Spleen (tissue), 11 donors: ENCODE measurements at regions not wholly inside any gene's neighbourhood (a gene's known extent, or its start where the extent isn't known, plus 50 kb on each side); places are given as distances from the start of the nearest gene placed in this dataset.
"Not testable (repeated sequence)": the region's sequence is repeated elsewhere in the genome, so short reads cannot be mapped to it uniquely, and the experiment has no call there.

Source experiments
- DNase-seq: peaks from one replicate; pipeline ENCODE4 v3.0.0-alpha.2; 2020
- H3K27ac ChIP-seq, 8 donors: fragments of 200-600 bp; sonication (generic) in 7 of 8; 1 replicate in 4 of 8; 2 replicates in 4 of 8; pipeline versions ENCODE4 v1.5.0 to v1.8.0; 2016 to 2021; ENCODE audit warnings: inconsistent platforms in 4 of 8, mild to moderate bottlenecking in 4 of 8, moderate library complexity in 1 of 8
- H3K27me3 ChIP-seq, 7 donors: fragments of 200-600 bp; sonication (generic) in 6 of 7; replicated peaks in 1 of 7; 1 replicate in 4 of 7; 2 replicates in 3 of 7; pipeline versions ENCODE4 v1.5.0 to v1.8.0; 2016 to 2021; ENCODE audit warnings: inconsistent platforms in 3 of 7, mild to moderate bottlenecking in 1 of 7
- H3K36me3 ChIP-seq, 6 donors: fragments of 200-600 bp; sonication (generic) in 5 of 6; 1 replicate in 4 of 6; 2 replicates in 2 of 6; pipeline versions ENCODE4 v1.5.0 to v1.8.0; 2016 to 2021; ENCODE audit warnings: inconsistent platforms in 2 of 6
- H3K4me1 ChIP-seq, 6 donors: fragments of 200-600 bp; sonication (generic) in 5 of 6; 1 replicate in 3 of 6; 2 replicates in 3 of 6; pipeline versions ENCODE4 v1.5.0 to v1.8.0; 2016 to 2021; ENCODE audit warnings: inconsistent platforms in 3 of 6
- H3K4me3 ChIP-seq, 8 donors: fragments of 200-600 bp; sonication (generic) in 7 of 8; 1 replicate in 4 of 8; 2 replicates in 4 of 8; pipeline versions ENCODE4 v1.5.0 to v1.8.0; 2016 to 2021; ENCODE audit warnings: inconsistent platforms in 4 of 8, mild to moderate bottlenecking in 4 of 8, moderate library complexity in 2 of 8
- H3K9me3 ChIP-seq, 8 donors: fragments of 200-600 bp; sonication (generic) in 7 of 8; 1 replicate in 4 of 8; 2 replicates in 4 of 8; pipeline versions ENCODE4 v1.5.0 to v1.8.0; 2016 to 2021; ENCODE audit warnings: inconsistent platforms in 4 of 8
- POLR2A ChIP-seq, 3 donors: fragments of 450-650 bp; IDR thresholded peaks; one replicate each; pipeline ENCODE4 v1.5.1; 2017; ENCODE audit warnings: antibody characterized with exemption in 3 of 3, mild to moderate bottlenecking in 1 of 3
- POLR2AphosphoS5 ChIP-seq, 3 donors: sonication (generic); formaldehyde crosslinking; IDR thresholded peaks; one replicate each; pipeline ENCODE4 v1.5.1; 2017; ENCODE audit warnings: antibody characterized with exemption in 3 of 3
- WGBS, 5 donors: extraction: QIAGEN DNeasy Blood & Tissue Kit in 3 of 5; methylation state at CpG; one replicate each; pipeline versions ENCODE4 v1.1.5 to v1.1.7; 2013 to 2018; 5-methylcytosine and 5-hydroxymethylcytosine counted together
- intact Hi-C: fragments of 100-400 bp; cut with DNase I; formaldehyde crosslinking; loops from one replicate; pipeline ENCODE4 v1.15.0; 2023; ENCODE audit warnings: low total_unique reads
- TF ChIP-seq, protein P1 (sequence below), 11 experiments: fragments of 200-600 bp in 7 of 11; fragments of 450-650 bp in 4 of 11; sonication (generic) in 4 of 11; IDR thresholded peaks in 8 of 11; conservative IDR thresholded peaks in 3 of 11; 1 replicate in 7 of 11; 2 replicates in 4 of 11; pipeline versions ENCODE4 v1.4.0 to v1.8.0; 2016 to 2021; ENCODE audit warnings: antibody characterized with exemption in 11 of 11, inconsistent platforms in 4 of 11, mild to moderate bottlenecking in 1 of 11
- donor health status: healthy with polysubstance abuse.
- donor health status: DM: no; HTN: no; CAD: no; lungs with moderate emphysema.
- donor health status: DM: no; HTN: no; CAD: no.
- donor health status: Bipolar disorder and iron deficiency.
- donor health status: healthy.
- donor health status: DM: no; HTN: no; CAD: no.
- donor health status: DM: yes; HTN: yes; CAD: no.

DNA sequence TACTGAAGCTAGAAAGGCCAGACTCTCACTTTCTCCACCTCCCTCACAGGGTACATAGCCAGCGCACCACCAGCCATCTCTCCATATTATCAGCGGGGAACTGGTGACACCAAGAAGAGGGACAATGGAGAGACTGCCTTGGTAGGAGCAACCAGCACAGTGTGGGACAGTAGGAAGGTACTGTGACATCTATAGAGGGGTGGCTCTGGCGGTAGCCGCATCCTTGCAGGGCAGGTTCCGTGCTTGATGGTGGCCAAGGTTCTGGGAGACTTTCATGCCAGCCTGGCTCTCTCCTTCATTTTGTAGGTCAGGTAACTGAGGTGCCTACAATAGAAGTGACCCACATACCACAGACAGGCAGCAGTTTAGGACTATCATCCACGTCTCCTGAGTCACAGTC lies 65.5 kb upstream of the SMIM23 start:
- Histone ChIP-seq H3K4me3 (no peak overlapping the region), H3K9me3 (no peaks in the 10 kb centered on the region), H3K4me1 (peaks cover 0 to 9% (median 7%) of the 10 kb centered on the region in 6 donors), H3K27me3 (peaks cover 0 to 21% (median 0%) of the 10 kb centered on the region in 7 donors), H3K36me3 (no peaks in the 10 kb centered on the region), H3K27ac (no peak overlapping the region)
- intact Hi-C loops = no loop called here
- no peak for DNase-seq
- WGBS, 5 donors = 74 to 90% (median 79%) methylated on average over 6 of the region's 6 CpGs
- TF ChIP-seq, protein P1, sequence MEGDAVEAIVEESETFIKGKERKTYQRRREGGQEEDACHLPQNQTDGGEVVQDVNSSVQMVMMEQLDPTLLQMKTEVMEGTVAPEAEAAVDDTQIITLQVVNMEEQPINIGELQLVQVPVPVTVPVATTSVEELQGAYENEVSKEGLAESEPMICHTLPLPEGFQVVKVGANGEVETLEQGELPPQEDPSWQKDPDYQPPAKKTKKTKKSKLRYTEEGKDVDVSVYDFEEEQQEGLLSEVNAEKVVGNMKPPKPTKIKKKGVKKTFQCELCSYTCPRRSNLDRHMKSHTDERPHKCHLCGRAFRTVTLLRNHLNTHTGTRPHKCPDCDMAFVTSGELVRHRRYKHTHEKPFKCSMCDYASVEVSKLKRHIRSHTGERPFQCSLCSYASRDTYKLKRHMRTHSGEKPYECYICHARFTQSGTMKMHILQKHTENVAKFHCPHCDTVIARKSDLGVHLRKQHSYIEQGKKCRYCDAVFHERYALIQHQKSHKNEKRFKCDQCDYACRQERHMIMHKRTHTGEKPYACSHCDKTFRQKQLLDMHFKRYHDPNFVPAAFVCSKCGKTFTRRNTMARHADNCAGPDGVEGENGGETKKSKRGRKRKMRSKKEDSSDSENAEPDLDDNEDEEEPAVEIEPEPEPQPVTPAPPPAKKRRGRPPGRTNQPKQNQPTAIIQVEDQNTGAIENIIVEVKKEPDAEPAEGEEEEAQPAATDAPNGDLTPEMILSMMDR (IDR thresholded peaks at IDR 0.05 in 8 of 11, conservative IDR thresholded peaks at IDR 0.05 in 3 of 11) = no peak
- TF ChIP-seq POLR2A (IDR thresholded peaks at IDR 0.05) (no peak), POLR2AphosphoS5 (IDR thresholded peaks at IDR 0.05) (no peak)

DNA sequence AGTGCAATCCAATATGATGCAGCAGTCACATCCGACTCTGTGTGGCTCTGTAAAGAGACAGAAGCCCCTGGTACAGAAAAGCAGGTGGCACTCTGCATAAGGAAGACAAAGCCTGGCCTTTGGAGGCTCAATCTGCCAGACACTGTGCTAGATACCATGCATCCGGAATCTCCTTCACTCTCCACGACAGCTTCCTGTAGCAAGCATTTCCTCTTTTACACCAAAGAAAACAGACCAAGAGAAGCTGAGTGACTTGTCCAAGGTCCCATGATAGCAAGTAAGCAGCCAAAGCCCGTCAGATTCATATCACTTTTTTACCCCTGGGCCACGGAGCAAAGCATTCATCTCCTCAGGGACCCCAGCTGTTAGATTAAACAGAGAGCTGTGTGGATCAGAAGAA lies 64.2 kb upstream of the SMIM23 start:
- intact Hi-C loops = no loop called here
- Histone ChIP-seq H3K36me3 (no peaks in the 10 kb centered on the region), H3K4me3 (no peak overlapping the region), H3K9me3 (peaks cover 0 to 11% (median 7%) of the 10 kb centered on the region in 8 donors), H3K4me1 (peaks cover 0 to 9% (median 7%) of the 10 kb centered on the region in 6 donors), H3K27ac (no peak overlapping the region), H3K27me3 (peaks cover 0 to 21% (median 0%) of the 10 kb centered on the region in 7 donors)
- DNase-seq = no peak
- TF ChIP-seq, protein P1 (IDR thresholded peaks at IDR 0.05 in 8 of 11, conservative IDR thresholded peaks at IDR 0.05 in 3 of 11) = no peak
- no peak for TF ChIP-seq POLR2A (IDR thresholded peaks at IDR 0.05)
- no peak for TF ChIP-seq POLR2AphosphoS5 (IDR thresholded peaks at IDR 0.05)
- WGBS, 5 donors = 7 to 29% (median 12%) methylated on average over 5 of the region's 5 CpGs

DNA sequence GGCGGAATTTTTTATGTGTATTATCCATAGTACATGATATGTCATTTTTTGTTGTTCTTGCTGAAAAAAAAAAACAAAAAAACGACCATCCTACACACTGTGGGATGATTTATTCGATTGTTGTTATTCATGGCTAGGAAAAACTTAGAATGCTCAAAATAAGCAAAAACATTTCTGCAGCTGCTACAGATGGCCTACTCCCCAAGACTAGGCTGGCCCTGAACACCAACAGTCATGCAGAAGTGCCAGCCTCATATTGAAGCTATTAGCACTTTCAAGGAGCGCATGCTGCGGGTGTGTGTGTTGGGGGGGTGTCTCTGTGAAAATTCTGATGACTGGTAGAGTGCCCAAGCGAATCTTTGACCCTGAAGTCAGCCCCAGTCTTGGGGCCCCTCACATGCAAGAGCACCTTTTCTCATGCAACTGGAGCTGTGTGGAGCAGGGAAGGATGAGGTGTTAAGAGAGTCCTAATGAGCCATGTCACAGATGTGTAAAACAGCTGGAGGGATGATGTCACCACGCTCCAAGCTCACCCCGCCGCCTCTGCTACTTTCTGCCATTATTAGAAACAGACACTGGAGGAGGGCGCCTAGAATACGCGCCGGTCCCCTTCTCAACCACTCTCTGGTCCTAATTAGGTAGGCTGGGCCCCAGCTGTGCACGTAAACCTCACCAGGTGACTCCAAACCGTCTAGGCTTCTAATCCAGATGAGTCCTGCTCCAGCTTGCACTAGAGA lies 61.0 kb upstream of the SMIM23 start:
- Histone ChIP-seq H3K36me3 (no peaks in the 10 kb centered on the region), H3K9me3 (peaks cover 0 to 38% (median 34%) of the 10 kb centered on the region in 8 donors), H3K4me1 (peaks cover 0 to 9% (median 7%) of the 10 kb centered on the region in 6 donors), H3K27ac (no peak overlapping the region), H3K27me3 (peaks cover 0 to 16% (median 0%) of the 10 kb centered on the region in 7 donors), H3K4me3 (no peak overlapping the region)
- TF ChIP-seq, protein P1 (IDR thresholded peaks at IDR 0.05 in 8 of 11, conservative IDR thresholded peaks at IDR 0.05 in 3 of 11) = no peak
- TF ChIP-seq POLR2A (IDR thresholded peaks at IDR 0.05) = no peak
- TF ChIP-seq POLR2AphosphoS5 (IDR thresholded peaks at IDR 0.05) = no peak
- intact Hi-C loops = no loop called here
- WGBS, 5 donors = 77 to 87% (median 84%) methylated on average over 15 of the region's 15 CpGs
- DNase-seq = no peak

DNA sequence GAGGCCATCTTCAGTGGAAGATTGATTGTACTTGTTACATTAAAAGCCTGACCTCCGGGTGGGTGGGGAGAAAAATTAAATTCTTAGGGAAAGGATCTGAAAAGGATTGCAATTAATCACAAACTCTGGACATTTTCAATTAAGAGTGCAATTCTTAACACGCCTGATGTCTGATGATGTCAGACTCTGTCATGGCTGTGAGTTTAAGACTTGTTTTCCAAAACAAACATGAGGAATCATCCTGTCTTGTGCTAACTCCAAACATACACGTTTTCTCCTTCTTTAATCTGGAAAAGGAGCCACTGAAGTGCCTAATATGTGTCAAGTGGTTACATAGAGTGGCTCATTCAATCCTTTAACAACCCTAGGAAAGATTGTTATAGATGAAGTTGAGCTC lies 60.4 kb upstream of the SMIM23 start:
- Histone ChIP-seq H3K36me3 (no peaks in the 10 kb centered on the region), H3K4me3 (no peak overlapping the region), H3K27ac (no peak overlapping the region), H3K4me1 (peaks cover 0 to 9% (median 7%) of the 10 kb centered on the region in 6 donors), H3K27me3 (peaks cover 0 to 14% (median 0%) of the 10 kb centered on the region in 7 donors), H3K9me3 (peaks cover 0 to 44% (median 39%) of the 10 kb centered on the region in 8 donors)
- DNase-seq = no peak
- TF ChIP-seq POLR2AphosphoS5 (IDR thresholded peaks at IDR 0.05) (no peak), POLR2A (IDR thresholded peaks at IDR 0.05) (no peak)
- TF ChIP-seq, protein P1 (IDR thresholded peaks at IDR 0.05 in 8 of 11, conservative IDR thresholded peaks at IDR 0.05 in 3 of 11) = no peak
- intact Hi-C loops = no loop called here
- WGBS, 5 donors = 69 to 74% (median 73%) methylated on average over 3 of the region's 3 CpGs

DNA sequence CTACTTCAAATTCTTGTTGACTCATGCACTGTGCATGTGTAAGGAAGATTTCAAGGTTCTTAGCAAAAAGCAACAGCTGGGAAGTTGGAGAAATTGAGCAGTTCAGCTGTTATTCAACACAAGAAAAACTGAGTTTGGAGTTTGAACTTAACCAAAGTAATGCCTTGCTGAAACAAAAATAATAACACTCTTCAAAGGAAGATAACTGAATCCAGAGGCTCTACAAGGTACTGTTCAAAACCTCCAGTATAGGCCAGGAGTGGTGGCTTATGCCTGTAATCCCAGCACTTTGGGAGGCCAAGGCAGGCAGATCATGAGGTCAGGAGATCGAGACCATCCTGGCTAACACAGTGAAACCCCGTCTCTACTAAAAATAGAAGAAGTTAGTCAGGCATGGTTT lies 58.8 kb upstream of the SMIM23 start:
- peaks cover 0 to 14% (median 0%) of the 10 kb centered on the region in 7 donors for H3K27me3 ChIP-seq
- H3K4me3 ChIP-seq, intact Hi-C loops, DNase-seq, H3K4me1 ChIP-seq, H3K27ac ChIP-seq, H3K36me3 ChIP-seq: not testable (repeated sequence)
- WGBS, 5 donors = 85 to 97% (median 92%) methylated on average over 2 of the region's 2 CpGs
- H3K9me3 ChIP-seq = peaks cover 0 to 50% (median 46%) of the 10 kb centered on the region in 8 donors
